Muscle layer of colon (tissue), 2 donors: ENCODE measurements at regions not wholly inside any gene's neighbourhood (a gene's known extent, or its start where the extent isn't known, plus 50 kb on each side); places are given as distances from the start of the nearest gene placed in this dataset.

ENCODE experiments used
- H3K27ac ChIP-seq: one replicate; pipeline ENCODE4 v1.7.0; 2013; ENCODE audit warnings: low read depth, mild to moderate bottlenecking, low read length, moderate library complexity
- H3K27me3 ChIP-seq, 2 donors: one replicate each; pipeline ENCODE4 v1.7.0; 2013; ENCODE audit warnings: low read length in 2 of 2, mild to moderate bottlenecking in 2 of 2; ENCODE audit not compliant: insufficient read depth in 2 of 2, control insufficient read depth in 1 of 2
- H3K36me3 ChIP-seq: one replicate; pipeline ENCODE4 v1.7.0; 2013; ENCODE audit warnings: mild to moderate bottlenecking, low read length; ENCODE audit not compliant: insufficient read depth
- H3K4me1 ChIP-seq: one replicate; pipeline ENCODE4 v1.7.0; 2013; ENCODE audit warnings: mild to moderate bottlenecking, low read length; ENCODE audit not compliant: insufficient read depth
- H3K4me3 ChIP-seq, 2 donors: one replicate each; pipeline ENCODE4 v1.7.0; 2013; ENCODE audit warnings: low read length in 2 of 2, low read depth in 1 of 2, mild to moderate bottlenecking in 1 of 2, moderate library complexity in 1 of 2
- H3K9ac ChIP-seq: one replicate; pipeline ENCODE4 v1.7.0; 2013; ENCODE audit warnings: low read length
- H3K9me3 ChIP-seq: one replicate; pipeline ENCODE4 v1.7.0; 2013; ENCODE audit warnings: mild to moderate bottlenecking, low read length
- donor health status: abdominal sarcoma.
- donor health status: Adenocarcinoma of cecum.

GRCh38 chr10:62580396-62580795 is 206.2 kb downstream of the ZNF365 start:
- no peaks in the 10 kb centered on the region for H3K9me3 ChIP-seq
- H3K9ac ChIP-seq, result no peak overlapping the region
- no peak overlapping the region for H3K27ac ChIP-seq
- no peaks in the 10 kb centered on the region for H3K36me3 ChIP-seq
- no peaks in the 10 kb centered on the region for H3K4me1 ChIP-seq
- no peak overlapping the region for H3K4me3 ChIP-seq
- H3K27me3 ChIP-seq, result no peaks in the 10 kb centered on the region

- Histone ChIP-seq H3K4me1 (no peaks in the 10 kb centered on the region), H3K27ac (no peak overlapping the region), H3K9ac (no peak overlapping the region), H3K27me3 (no peaks in the 10 kb centered on the region), H3K4me3 (no peak overlapping the region), H3K9me3 (no peaks in the 10 kb centered on the region), H3K36me3 (no peaks in the 10 kb centered on the region)
These were observed 207.2 kb downstream of the ZNF365 start for GRCh38 chr10:62581351-62581750.

- H3K36me3 ChIP-seq, result no peaks in the 10 kb centered on the region
- H3K9me3 ChIP-seq, result no peaks in the 10 kb centered on the region
- no peak overlapping the region for H3K4me3 ChIP-seq
- no peaks in the 10 kb centered on the region for H3K4me1 ChIP-seq
- no peaks in the 10 kb centered on the region for H3K27me3 ChIP-seq
- no peak overlapping the region for H3K27ac ChIP-seq
- H3K9ac ChIP-seq, result no peak overlapping the region
These were observed 208.0 kb downstream of the ZNF365 start for GRCh38 chr10:62582101-62582705.

- Histone ChIP-seq H3K36me3 (no peaks in the 10 kb centered on the region), H3K27me3 (no peaks in the 10 kb centered on the region), H3K27ac (no peak overlapping the region), H3K4me1 (no peaks in the 10 kb centered on the region), H3K9ac (no peak overlapping the region), H3K9me3 (no peaks in the 10 kb centered on the region), H3K4me3 (no peak overlapping the region)
These were observed 208.6 kb downstream of the ZNF365 start for GRCh38 chr10:62582804-62583208.

GRCh38 chr10:62583876-62584615 is 209.9 kb downstream of the ZNF365 start:
- H3K9ac ChIP-seq, result no peak overlapping the region
- no peaks in the 10 kb centered on the region for H3K27me3 ChIP-seq
- no peaks in the 10 kb centered on the region for H3K36me3 ChIP-seq
- H3K4me3 ChIP-seq, result no peak overlapping the region
- no peaks in the 10 kb centered on the region for H3K9me3 ChIP-seq
- H3K27ac ChIP-seq, result peak overlapping the region; percentile 39
- no peaks in the 10 kb centered on the region for H3K4me1 ChIP-seq

- no peaks in the 10 kb centered on the region for H3K36me3 ChIP-seq
- no peaks in the 10 kb centered on the region for H3K27me3 ChIP-seq
- H3K27ac ChIP-seq, result no peak overlapping the region
- no peaks in the 10 kb centered on the region for H3K4me1 ChIP-seq
- no peak overlapping the region for H3K9ac ChIP-seq
- no peak overlapping the region for H3K4me3 ChIP-seq
- H3K9me3 ChIP-seq, result no peaks in the 10 kb centered on the region
These were observed 210.6 kb downstream of the ZNF365 start for GRCh38 chr10:62584731-62585130.

GRCh38 chr10:62585211-62585775 is 211.1 kb downstream of the ZNF365 start:
- Histone ChIP-seq H3K4me1 (no peaks in the 10 kb centered on the region), H3K4me3 (no peak overlapping the region), H3K9me3 (no peaks in the 10 kb centered on the region), H3K27ac (no peak overlapping the region), H3K9ac (no peak overlapping the region), H3K36me3 (no peaks in the 10 kb centered on the region), H3K27me3 (no peaks in the 10 kb centered on the region)

GRCh38 chr10:62587011-62587410 is 212.8 kb downstream of the ZNF365 start:
- no peaks in the 10 kb centered on the region for H3K4me1 ChIP-seq
- H3K9me3 ChIP-seq, result no peaks in the 10 kb centered on the region
- no peak overlapping the region for H3K4me3 ChIP-seq
- H3K36me3 ChIP-seq, result no peaks in the 10 kb centered on the region
- H3K27ac ChIP-seq, result no peak overlapping the region
- H3K9ac ChIP-seq, result no peak overlapping the region
- no peaks in the 10 kb centered on the region for H3K27me3 ChIP-seq

- Histone ChIP-seq H3K4me1 (no peaks in the 10 kb centered on the region), H3K9me3 (no peaks in the 10 kb centered on the region), H3K27ac (no peak overlapping the region), H3K4me3 (no peak overlapping the region), H3K36me3 (no peaks in the 10 kb centered on the region), H3K9ac (no peak overlapping the region), H3K27me3 (no peaks in the 10 kb centered on the region)
These were observed 213.9 kb downstream of the ZNF365 start for GRCh38 chr10:62588116-62588515.

GRCh38 chr10:62589689-62590088 is 214.8 kb upstream of the ADO start:
- Histone ChIP-seq H3K9ac (no peak overlapping the region), H3K9me3 (no peaks in the 10 kb centered on the region), H3K27me3 (no peaks in the 10 kb centered on the region), H3K27ac (no peak overlapping the region), H3K4me3 (no peak overlapping the region), H3K4me1 (no peaks in the 10 kb centered on the region), H3K36me3 (no peaks in the 10 kb centered on the region)

GRCh38 chr10:62590306-62590705 is 214.2 kb upstream of the ADO start:
- Histone ChIP-seq H3K9ac (no peak overlapping the region), H3K27ac (no peak overlapping the region), H3K27me3 (no peaks in the 10 kb centered on the region), H3K4me1 (no peaks in the 10 kb centered on the region), H3K36me3 (no peaks in the 10 kb centered on the region), H3K9me3 (no peaks in the 10 kb centered on the region), H3K4me3 (no peak overlapping the region)

- Histone ChIP-seq H3K4me3 (no peak overlapping the region), H3K36me3 (no peaks in the 10 kb centered on the region), H3K9ac (no peak overlapping the region), H3K27me3 (no peaks in the 10 kb centered on the region), H3K27ac (no peak overlapping the region), H3K4me1 (no peaks in the 10 kb centered on the region), H3K9me3 (no peaks in the 10 kb centered on the region)
These were observed 210.4 kb upstream of the ADO start for GRCh38 chr10:62594093-62594520.
